Skeletal muscle cell (primary cell): ENCODE measurements at regions not wholly inside any gene's neighbourhood (a gene's known extent, or its start where the extent isn't known, plus 50 kb on each side); places are given as distances from the start of the nearest gene placed in this dataset.

Experiments
- DNase-seq: peaks from one replicate; pipeline ENCODE4 v3.0.0-alpha.2; 2010; ENCODE audit warnings: low read depth
- H3K4me3 ChIP-seq: 2 replicates; pipeline ENCODE4 v1.5.1; 2011; ENCODE audit warnings: low read depth, mild to moderate bottlenecking, control low read depth, low read length, moderate library complexity

DNA sequence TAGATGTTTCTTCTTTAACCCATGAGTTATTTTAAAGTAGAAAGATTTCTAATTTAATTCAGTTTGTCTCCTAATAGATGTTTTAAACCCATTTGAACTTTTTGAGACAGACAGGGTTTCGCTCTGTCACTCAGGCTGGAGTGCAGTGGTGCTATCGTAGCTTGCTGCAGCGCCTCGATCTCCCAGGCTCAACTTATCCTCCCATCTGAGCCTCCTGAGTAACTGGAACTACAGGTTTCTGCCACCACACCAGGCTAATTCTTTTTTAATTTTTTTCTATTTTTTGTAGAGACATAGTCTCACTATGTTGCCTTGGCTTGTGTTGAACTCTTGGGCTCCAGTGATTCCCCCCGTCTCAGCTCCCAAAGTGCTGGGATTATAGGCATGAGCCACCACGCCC is 53.0 kb upstream of the RAB18 start:
- no peak overlapping the region for H3K4me3 ChIP-seq
- no peak for DNase-seq

DNA sequence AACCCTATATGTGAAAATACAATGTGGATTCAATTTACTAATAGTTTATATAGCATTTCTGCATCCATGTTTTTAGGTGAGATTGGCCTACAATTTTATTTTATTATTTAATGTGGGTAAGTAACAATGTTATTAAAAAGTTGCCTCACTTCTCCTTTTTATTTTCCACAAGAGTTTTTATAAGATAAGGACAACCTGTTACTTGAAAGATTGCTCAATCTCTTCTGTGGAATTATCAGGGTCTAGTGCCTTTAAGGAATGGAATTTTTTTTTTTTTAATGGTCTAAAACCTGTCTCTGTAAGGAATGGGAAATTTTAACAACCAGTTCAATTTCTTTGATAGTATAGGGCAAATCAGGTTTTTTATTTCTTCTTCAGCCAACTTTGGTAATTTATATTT is 53.9 kb upstream of the RAB18 start:
- no peak overlapping the region for H3K4me3 ChIP-seq
- no peak for DNase-seq

DNA sequence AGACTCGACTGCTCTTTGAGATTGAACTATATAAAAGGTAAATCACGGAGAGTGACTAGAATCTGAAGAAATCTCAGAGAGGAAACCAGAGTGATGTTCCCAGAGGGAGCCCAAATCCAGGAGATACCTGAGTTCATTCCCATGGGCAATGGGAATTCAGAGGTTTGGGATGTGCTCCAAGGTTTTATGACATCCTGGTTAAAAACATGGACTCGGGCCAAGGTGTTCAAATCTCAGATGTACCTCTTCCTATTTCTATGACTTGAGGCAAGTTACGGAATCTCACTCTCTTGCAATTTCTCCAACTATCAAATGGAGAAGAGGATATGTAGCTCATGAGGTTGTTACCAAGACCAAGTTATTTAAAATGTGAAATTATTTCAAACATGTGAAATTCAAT is 54.5 kb upstream of the RAB18 start:
- H3K4me3 ChIP-seq = no peak overlapping the region
- DNase-seq = no peak

DNA sequence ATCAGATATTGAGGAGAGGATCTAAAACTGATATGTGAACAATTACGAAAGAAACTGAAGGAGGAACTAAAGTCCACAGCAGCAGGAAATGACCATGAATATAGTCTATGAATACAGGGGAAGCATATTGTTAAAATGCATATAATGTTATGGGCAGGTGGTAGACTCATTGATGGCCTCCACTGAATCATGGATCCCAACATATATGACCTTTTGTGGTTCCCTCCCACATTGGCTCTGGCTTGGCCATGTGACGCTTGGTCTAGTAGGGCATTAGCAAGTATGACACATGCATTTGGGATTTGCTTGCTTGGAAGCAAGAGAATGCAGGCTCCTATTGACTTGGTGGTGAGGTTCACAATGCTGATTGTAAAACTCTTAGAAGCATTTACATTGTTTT is 55.2 kb upstream of the RAB18 start:
- peak; percentile 21 for DNase-seq
- no peak overlapping the region for H3K4me3 ChIP-seq

DNA sequence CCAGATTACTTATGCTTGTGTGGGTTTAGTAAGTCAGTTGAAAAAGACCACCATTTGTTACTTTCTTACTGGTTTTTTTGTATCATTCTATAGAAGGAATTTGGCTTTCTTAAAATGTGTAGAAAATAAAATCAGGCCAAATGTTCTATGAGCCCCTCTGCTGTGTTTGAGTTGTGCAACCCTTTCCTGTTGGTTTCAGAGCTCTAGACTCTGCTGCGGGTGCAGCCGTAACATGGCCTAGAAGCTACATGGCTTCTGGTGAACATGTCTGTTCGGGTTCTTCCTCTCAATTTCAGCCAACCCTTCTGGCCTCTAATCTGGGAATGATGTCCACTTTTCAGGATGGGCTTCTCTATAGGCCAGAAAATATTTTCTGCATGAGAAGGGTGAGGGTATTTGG is 56.6 kb upstream of the RAB18 start:
- no peak overlapping the region for H3K4me3 ChIP-seq
- DNase-seq = no peak

DNA sequence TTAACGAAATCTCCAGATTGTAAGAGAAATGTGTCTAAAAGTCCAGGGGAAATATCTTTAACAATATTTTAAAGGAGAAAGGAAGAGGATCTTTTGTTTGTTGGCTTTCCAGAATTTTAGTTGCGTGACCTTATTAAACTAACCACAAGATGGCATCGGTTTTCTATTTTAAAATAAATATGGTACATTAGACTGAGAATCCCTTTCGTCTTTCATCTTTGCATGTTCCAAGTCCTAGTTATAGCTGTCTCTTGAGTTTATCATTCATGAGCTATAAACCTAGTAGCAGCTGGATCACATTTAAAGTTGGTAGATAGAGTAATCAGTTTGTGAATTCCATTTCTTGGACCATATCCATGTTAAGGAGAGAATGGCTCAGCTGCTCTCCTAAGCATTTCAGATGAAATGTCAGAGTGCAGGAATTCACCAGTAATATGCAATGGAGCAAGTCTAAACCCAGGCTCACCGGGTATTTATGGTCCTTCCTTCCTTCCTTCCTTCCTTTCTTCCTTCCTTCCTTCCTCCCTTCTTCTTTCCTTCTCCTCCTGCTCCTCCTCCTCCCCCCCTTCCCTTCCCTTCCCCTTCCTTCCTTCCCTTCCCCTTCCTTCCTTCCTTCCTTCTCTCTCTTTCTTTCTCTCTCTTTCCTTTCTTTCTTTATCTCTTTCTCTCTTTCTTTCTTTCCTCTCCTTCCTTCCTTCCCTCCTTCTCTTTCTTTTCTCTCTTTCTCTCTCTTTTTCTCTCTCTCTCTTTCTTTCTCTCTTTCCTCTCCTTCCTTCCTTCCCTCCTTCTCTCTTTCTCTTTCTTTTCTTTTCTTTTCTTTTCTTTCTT is 57.8 kb upstream of the RAB18 start:
- H3K4me3 ChIP-seq = no peak overlapping the region
- peak; percentile 5 for DNase-seq

DNA sequence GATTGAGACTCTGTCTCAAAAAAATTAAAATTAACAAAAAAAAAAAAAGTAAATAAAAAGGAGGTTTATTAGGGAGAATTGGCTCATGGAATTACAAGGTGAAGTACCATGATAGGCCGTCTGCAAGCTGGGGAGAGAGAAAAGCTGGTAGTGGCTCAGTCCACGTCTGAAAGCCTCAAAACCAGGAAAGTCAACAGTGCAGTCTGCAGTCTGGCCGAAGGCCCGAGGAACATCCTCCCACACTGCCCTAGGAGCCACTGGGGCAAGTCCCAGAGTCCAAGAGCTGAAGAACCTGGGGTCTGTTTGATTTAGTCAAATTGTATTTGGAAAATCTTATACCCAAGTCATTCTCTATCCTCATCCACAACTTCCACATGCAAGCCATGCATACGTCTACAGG is 59.0 kb upstream of the RAB18 start:
- DNase-seq = no peak
- no peak overlapping the region for H3K4me3 ChIP-seq

DNA sequence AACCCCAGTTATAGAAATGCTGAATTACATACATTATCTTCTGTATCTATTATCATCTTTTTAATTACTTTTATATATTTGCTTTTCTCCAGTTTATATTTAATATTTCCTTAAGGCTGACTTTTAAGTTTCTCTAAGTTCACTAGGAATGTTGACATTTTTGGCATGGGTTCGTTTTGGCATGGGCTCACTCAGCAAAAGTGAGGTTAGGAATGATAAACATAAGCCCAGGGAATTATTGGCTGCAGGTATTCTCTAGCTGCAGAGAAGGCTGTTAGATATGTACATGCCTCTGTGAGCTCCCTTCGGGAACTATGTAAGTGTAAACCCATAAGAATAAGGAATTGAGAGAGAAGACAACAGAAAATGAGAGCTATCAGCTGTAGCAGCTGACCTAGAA is 63.6 kb upstream of the RAB18 start:
- no peak for DNase-seq

DNA sequence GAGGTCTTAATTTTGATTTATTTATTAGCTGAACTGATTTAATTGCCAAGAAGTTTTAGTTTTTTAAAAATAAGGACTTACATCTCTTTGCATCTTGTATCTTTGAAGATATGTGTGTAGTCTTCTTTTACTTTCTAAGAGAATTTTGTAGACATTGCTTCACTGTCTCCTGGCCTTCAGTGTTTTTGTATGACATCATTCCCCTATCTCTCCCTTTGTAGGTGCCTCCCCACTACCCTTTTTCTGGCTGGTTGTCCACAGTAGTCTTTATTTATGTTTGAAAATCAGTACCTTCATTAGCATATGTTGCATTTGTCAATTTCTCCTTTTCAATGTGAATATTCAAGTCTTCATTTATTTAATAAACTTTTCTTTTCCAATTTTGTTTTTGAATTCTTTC is 64.1 kb upstream of the RAB18 start:
- no peak overlapping the region for H3K4me3 ChIP-seq
- DNase-seq = no peak

More for the DNA sequence above, 63.6 kb upstream of the RAB18 start:
- H3K4me3 ChIP-seq = no peak overlapping the region

DNA sequence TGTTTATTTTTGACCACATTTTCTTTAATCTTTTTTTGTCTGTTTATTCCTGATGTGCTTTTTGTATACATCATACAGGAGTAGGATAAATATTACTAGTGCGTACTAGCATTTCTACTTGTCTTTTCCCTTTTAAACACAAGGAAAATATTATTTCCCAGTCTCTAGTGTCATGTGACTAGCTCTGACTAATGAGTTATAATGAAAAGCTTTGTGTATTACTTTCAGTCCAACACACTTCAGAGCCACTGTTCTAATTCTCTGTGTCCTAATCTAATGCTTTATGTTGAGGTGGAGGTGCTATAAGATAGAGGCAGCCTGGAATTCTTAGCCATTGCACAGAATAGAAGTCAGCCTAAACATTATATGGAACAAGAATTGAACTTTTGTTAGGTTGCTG is 65.0 kb upstream of the RAB18 start:
- no peak overlapping the region for H3K4me3 ChIP-seq
- no peak for DNase-seq

DNA sequence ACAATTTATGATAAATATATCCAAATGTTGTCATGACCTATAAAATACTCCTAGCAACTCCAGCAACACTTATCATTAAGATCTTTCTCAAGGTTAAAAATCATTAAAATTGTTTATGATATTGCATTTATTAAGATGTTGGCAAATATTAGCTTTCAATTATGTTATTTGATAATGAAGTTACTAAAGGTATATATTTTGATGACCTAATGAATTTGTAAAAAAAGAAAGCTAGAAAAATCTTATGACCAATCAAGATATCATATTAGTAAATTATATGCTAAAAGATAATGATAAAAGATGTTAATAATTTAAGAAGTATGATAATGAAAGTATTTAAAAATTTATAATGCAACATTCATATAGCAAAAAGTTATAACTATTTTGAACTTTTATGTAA is 66.3 kb upstream of the RAB18 start:
- no peak overlapping the region for H3K4me3 ChIP-seq
- DNase-seq = no peak

DNA sequence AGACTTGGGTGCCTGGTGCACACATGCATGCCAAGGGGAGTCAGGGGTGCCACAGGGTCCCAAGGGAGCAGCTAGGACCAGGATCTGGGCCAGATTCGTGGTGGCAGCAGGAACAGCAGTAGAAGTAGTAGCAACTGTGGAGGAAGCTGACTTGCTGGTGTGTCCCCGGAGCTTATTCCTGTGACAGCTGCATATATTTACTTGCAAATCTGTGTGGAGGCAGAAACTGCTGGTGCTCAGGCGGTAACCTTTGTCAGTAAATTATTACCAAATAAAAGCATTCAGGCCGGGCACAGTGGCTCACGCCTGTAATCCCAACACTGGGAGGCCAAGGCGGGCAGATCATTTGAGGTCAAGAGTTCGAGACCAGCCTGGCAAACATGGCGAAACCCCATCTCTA is 67.4 kb upstream of the RAB18 start:
- H3K4me3 ChIP-seq = no peak overlapping the region
- DNase-seq = no peak

DNA sequence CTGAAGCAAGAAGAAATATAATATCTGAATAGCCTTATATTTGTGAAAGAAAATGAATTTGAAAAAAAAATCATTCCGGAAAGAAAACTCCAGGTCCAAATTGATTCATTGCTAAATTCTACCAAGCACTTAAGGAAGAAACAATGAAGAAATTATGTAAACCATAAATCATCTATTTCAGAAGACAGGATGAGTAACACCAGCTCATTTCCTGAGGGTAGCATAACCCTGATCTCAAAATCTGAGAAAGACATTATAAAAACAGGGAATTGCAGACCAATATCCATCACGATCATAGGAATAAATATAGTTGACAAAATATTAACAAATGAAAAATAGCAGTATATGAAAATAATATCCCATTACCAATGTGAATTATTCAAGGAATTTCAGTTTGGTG is 70.1 kb upstream of the RAB18 start:
- DNase-seq = no peak
- H3K4me3 ChIP-seq = no peak overlapping the region

DNA sequence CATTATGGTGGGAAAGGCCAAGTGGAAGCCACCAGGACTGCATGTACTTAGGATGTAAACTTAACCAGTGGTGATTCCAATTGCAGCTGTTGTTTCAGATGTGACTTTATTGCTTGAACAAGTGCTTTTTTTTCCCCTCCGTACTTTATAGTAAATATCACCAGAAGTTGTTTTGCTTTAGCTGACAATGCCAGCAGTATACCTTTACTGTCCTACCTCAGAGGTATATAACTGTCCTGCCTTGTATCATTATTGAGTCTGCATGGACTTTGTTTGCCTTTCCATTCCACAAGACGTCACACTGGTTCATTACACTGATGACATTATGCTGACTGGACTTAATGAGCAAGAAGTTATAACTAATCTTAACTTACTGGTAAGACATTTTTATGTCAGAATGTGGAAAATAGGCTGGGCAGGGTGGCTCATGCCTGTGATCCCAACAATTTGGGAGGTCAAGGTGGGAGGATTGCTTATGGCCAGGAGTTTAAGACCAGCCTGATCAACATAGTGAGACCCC is 77.1 kb upstream of the RAB18 start:
- no peak for DNase-seq
- no peak overlapping the region for H3K4me3 ChIP-seq

DNA sequence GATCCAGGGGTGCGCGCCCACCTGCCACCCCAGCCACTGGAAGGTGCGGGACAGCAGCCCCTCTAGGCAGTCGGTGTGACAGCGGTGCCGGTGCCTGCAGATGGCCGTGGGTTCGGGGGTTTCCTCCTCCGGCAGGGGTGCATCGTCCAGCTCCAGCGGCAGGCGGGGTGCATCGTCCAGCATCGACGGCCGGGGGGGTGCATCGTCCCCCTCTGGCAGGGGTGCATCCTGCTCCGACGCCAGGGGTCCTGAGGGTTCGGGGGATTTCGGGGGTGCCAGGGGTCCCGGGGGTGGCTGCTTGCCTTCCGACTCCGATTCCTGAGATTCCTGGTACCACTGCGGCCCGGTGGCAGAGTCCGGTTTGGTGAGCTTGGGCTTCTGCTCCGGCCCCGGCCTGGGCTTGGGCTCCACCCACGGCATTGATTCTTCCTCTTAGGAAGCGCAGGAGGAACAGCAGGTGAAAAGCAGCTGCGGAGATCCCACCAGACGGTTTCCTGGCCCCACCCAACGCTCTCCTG is 90.2 kb upstream of the RAB18 start:
- DNase-seq = no peak
- H3K4me3 ChIP-seq = no peak overlapping the region

DNA sequence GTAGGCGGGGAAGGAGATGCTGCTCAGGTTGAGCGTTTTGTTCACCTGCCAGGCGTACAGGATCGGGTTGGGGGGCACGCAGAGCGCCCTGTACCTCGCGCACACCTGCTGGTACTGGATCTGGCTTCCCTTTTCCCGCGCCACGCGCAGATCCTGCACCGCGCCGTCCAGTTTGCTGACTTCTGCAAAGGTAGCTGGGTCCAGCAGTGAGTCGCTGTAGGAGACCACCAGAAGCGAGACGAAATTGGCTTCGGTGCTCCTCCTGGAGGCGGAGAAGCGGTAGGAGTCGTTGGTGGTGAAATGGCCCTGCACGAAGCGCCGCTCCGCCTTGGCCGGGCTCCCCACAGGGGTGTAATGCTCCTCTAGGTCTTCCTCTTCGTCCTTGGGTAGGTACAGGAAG is 90.7 kb upstream of the RAB18 start:
- H3K4me3 ChIP-seq = no peak overlapping the region
- no peak for DNase-seq

DNA sequence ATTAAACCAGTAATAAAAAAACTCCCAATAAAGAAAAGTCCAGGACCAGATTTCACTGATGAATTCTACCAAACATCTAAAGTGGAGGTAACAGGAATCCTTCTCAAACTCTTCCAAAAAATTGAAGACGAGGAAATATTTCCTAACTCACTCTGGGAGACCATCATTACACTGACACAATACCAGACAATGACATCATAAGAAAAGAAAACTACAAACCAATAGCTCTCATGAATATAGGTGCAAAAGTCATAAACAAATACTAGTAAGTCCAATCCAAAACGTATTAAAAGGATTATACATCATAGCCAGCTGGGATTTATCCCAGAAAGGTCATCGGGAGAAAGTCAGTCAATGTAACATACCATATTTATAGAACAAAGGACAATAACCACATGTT is 94.0 kb upstream of the RAB18 start:
- DNase-seq = no peak
- no peak overlapping the region for H3K4me3 ChIP-seq

DNA sequence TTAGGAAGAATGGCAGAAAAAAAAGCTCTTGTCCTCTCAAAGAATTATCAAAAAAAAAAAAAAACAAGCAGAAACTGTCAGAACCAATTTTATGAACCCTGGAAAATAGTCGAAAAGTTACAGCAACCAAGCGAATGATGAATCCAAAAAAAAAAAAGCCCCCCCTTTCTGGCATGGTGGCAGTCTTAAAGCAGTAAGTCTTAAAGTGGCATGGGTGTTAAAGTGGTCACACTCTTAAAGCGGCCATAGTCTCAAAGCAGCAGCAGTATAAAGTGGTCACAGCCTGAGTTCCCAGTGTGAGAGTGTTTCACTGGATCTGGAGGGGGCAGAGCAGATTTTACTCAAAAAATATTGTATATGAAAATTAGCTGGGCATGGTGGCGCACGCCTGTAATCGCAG is 96.8 kb upstream of the RAB18 start:
- DNase-seq = no peak
- no peak overlapping the region for H3K4me3 ChIP-seq

DNA sequence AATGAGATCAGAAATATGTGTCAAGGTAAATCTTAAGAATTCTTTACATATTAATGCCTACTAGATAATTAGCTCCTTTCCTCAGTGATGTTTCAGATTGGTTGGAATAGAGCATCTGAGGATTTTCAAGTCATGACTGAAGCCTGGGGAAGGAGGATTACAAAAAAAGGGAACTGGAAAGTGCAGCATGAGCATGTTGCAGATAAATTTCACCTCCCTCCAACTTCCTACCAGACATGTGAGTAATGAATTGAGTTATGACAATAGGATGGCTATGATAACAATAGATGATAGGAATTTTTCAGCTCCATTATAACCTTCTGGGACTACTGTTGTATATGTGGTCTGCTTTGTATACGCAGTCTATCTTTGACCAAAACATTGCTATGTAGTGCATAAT is 104.2 kb upstream of the RAB18 start:
- DNase-seq = no peak
- H3K4me3 ChIP-seq = no peak overlapping the region

DNA sequence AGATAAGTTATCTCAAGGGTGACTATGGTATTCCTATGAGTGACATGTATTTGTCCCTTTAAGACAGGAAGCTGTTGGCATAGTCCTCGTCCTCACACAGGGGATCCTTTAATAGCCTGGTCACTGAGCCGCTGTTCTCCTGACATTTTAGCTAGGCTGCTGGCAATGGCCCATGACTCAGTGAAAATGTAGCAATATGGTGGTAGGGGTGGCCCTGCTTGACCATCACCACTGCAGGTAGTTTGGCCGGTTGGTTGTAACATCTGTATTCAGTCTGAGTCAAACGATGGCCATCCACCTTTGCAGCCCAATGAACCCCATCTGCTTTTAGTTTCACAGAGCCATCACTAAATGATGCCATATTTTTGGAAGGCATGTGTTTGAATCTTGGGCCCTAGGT is 110.1 kb upstream of the RAB18 start:
- DNase-seq = no peak
- H3K4me3 ChIP-seq = no peak overlapping the region

DNA sequence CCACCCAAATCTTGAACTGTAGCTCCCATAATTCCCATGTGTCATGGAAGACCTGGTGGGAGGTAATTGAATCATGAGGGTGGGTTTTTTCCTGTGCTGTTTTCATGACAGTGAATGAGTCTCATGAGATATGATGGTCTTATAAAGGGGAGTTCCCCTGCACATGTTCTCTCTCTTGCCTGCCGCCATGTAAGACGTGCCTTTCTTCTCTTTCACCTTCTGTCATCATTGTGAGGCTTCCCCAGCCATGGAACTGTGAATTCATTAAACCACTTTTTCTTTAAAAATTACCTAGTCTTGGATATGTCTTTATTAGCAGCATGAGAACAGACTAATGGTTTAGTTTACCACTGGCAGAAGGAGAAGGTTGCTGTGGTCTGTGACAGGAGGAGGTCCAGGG is 111.5 kb upstream of the RAB18 start:
- no peak overlapping the region for H3K4me3 ChIP-seq
- DNase-seq = no peak
